ENCODE measurements at regions not wholly inside any gene's neighbourhood (a gene's known extent, or its start where the extent isn't known, plus 50 kb on each side); places are given as distances from the start of the nearest gene placed in this dataset.

DNA sequence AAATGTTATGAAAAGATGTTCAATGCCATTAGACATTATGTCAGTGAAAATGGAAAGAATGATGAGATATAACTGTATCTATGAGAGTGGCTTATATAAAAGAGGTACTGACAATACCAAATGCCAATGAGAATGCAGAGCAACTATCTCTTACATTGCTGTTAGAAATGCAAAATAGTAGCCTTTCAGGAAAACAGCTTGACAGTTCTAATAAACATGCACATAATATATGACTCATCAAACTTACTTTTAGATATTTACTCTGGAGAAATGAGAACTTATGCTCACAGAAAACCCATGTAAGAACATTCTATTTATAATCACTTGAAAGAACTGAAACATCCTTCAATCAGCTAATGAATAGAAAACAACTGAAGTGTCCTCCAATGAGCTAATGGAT, 996.7 kb upstream of the ADGRL4 start:
- Histone ChIP-seq H3K36me3 (ENCODE audit: control insufficient read depth in 4 of 4, insufficient read depth in 3 of 4, low read depth in 1 of 4, low read length in 3 of 4) (no peaks in the 10 kb centered on the region), H3K9ac (ENCODE audit: low read depth in 1 of 2, low read length in 2 of 2) (no peak overlapping the region), H3K9me3 (ENCODE audit: control insufficient read depth in 4 of 4, low read length in 3 of 4) (no peaks in the 10 kb centered on the region), H3K27me3 (ENCODE audit: control insufficient read depth in 4 of 4, insufficient read depth in 4 of 4, low read length in 3 of 4) (no peaks in the 10 kb centered on the region), H3K4me1 (ENCODE audit: control insufficient read depth in 4 of 4, insufficient read depth in 4 of 4, low read length in 3 of 4) (no peaks in the 10 kb centered on the region), H3K4me3 (ENCODE audit: low read depth in 1 of 3, low read length in 3 of 3) (no peak overlapping the region), H3K27ac (ENCODE audit: low read depth in 1 of 2, low read length in 2 of 2) (no peak overlapping the region)
- no peak for DNase-seq (ENCODE audit: low spot score)
- TF ChIP-seq FOXA2 (IDR thresholded peaks at IDR 0.05), result no peak
- TF ChIP-seq ZBTB33 (IDR thresholded peaks at IDR 0.05), result no peak
- no peak for TF ChIP-seq RXRA (IDR thresholded peaks at IDR 0.05)
- no peak for TF ChIP-seq GABPA (IDR thresholded peaks at IDR 0.05 in 1 of 2, conservative IDR thresholded peaks at IDR 0.05 in 1 of 2)
- no peak for TF ChIP-seq ATF3 (IDR thresholded peaks at IDR 0.05)
- no peak for TF ChIP-seq FOXA1 (IDR thresholded peaks at IDR 0.05)
- no peak for TF ChIP-seq EGR1 (IDR thresholded peaks at IDR 0.05; ENCODE audit: low read depth in 2 of 2)
- TF ChIP-seq HNF4A (conservative IDR thresholded peaks at IDR 0.05), result no peak

DNA sequence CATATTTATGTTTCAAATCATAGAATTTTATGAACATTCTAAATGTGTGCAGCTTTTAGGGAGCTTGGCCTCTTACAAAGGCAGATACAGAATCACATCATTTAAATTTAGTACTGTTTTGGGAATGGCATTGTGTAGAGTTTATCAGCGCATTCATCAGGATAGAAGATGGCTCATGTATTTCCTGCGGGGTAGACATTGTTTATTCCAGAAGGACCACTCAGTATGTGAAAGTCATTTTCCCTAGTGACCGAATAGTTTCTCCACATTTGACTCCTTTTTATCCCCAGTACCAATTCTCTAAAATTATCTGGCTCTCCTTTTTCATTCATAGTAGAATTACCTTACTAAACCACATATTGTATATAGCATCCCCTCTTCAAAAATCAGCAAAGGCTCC, 981.9 kb upstream of the ADGRL4 start:
- Histone ChIP-seq H3K36me3 (ENCODE audit: control insufficient read depth in 4 of 4, insufficient read depth in 3 of 4, low read depth in 1 of 4, low read length in 3 of 4) (no peaks in the 10 kb centered on the region), H3K9me3 (ENCODE audit: control insufficient read depth in 4 of 4, low read length in 3 of 4) (no peaks in the 10 kb centered on the region), H3K27ac (ENCODE audit: low read depth in 1 of 2, low read length in 2 of 2) (no peak overlapping the region), H3K27me3 (ENCODE audit: control insufficient read depth in 4 of 4, insufficient read depth in 4 of 4, low read length in 3 of 4) (peaks cover 0 to 2% (median 0%) of the 10 kb centered on the region in 4 donors), H3K4me3 (ENCODE audit: low read depth in 1 of 3, low read length in 3 of 3) (no peak overlapping the region), H3K4me1 (ENCODE audit: control insufficient read depth in 4 of 4, insufficient read depth in 4 of 4, low read length in 3 of 4) (no peaks in the 10 kb centered on the region), H3K9ac (ENCODE audit: low read depth in 1 of 2, low read length in 2 of 2) (no peak overlapping the region)
- DNase-seq (ENCODE audit: low spot score), result no peak
- no peak for TF ChIP-seq TAF1 (conservative IDR thresholded peaks at IDR 0.05)
- TF ChIP-seq, protein P1, sequence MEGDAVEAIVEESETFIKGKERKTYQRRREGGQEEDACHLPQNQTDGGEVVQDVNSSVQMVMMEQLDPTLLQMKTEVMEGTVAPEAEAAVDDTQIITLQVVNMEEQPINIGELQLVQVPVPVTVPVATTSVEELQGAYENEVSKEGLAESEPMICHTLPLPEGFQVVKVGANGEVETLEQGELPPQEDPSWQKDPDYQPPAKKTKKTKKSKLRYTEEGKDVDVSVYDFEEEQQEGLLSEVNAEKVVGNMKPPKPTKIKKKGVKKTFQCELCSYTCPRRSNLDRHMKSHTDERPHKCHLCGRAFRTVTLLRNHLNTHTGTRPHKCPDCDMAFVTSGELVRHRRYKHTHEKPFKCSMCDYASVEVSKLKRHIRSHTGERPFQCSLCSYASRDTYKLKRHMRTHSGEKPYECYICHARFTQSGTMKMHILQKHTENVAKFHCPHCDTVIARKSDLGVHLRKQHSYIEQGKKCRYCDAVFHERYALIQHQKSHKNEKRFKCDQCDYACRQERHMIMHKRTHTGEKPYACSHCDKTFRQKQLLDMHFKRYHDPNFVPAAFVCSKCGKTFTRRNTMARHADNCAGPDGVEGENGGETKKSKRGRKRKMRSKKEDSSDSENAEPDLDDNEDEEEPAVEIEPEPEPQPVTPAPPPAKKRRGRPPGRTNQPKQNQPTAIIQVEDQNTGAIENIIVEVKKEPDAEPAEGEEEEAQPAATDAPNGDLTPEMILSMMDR (IDR thresholded peaks at IDR 0.05; ENCODE audit: low read depth, low read length, missing input control), result no peak
- no peak for TF ChIP-seq MAX (IDR thresholded peaks at IDR 0.05)
- no peak for TF ChIP-seq ATF3 (IDR thresholded peaks at IDR 0.05)
- TF ChIP-seq SP1 (IDR thresholded peaks at IDR 0.05), result no peak
- TF ChIP-seq RXRA (IDR thresholded peaks at IDR 0.05), result no peak
- TF ChIP-seq ZBTB33 (IDR thresholded peaks at IDR 0.05), result no peak
- TF ChIP-seq GABPA (IDR thresholded peaks at IDR 0.05 in 1 of 2, conservative IDR thresholded peaks at IDR 0.05 in 1 of 2), result no peak
- no peak for TF ChIP-seq REST (IDR thresholded peaks at IDR 0.05)
- TF ChIP-seq HNF4A (conservative IDR thresholded peaks at IDR 0.05), result no peak
- no peak for TF ChIP-seq FOXA2 (IDR thresholded peaks at IDR 0.05)
- no peak for TF ChIP-seq JUND (IDR thresholded peaks at IDR 0.05)
- TF ChIP-seq FOXA1 (IDR thresholded peaks at IDR 0.05), result no peak
- TF ChIP-seq EGR1 (IDR thresholded peaks at IDR 0.05; ENCODE audit: low read depth in 2 of 2), result no peak
- TF ChIP-seq YY1 (IDR thresholded peaks at IDR 0.05), result no peak
- TF ChIP-seq NR2F2 (IDR thresholded peaks at IDR 0.05), result no peak
- no peak for TF ChIP-seq HNF4G (IDR thresholded peaks at IDR 0.05)
- TF ChIP-seq RAD21 (IDR thresholded peaks at IDR 0.05), result no peak
- 87% methylated on average over 3 of the region's 3 CpGs for WGBS

Measured in liver (tissue), 8 donors.